ENCODE measurements at regions not wholly inside any gene's neighbourhood (a gene's known extent, or its start where the extent isn't known, plus 50 kb on each side); places are given as distances from the start of the nearest gene placed in this dataset.
A peak's percentile ranks its signal among the peaks of the same experiment; 100 is the strongest.

- H3K27me3 ChIP-seq (ENCODE audit: control insufficient read depth in 4 of 4, insufficient read depth in 4 of 4, low read length in 3 of 4), result peaks cover 0 to 2% (median under 1%) of the 10 kb centered on the region in 4 donors
- no peaks in the 10 kb centered on the region for H3K9me3 ChIP-seq (ENCODE audit: control insufficient read depth in 4 of 4, low read length in 3 of 4)
- TF ChIP-seq REST (IDR thresholded peaks at IDR 0.05), result no peak
- no peak for TF ChIP-seq RAD21 (IDR thresholded peaks at IDR 0.05)
- TF ChIP-seq CTCF (IDR thresholded peaks at IDR 0.05; ENCODE audit: low read depth, low read length, missing input control), result no peak
- TF ChIP-seq GABPA (IDR thresholded peaks at IDR 0.05 in 1 of 2, conservative IDR thresholded peaks at IDR 0.05 in 1 of 2), result no peak
- no peak for TF ChIP-seq YY1 (IDR thresholded peaks at IDR 0.05)
- no peak for DNase-seq (ENCODE audit: low spot score)
- H3K4me3 ChIP-seq (ENCODE audit: low read depth in 1 of 3, low read length in 3 of 3), result no peak overlapping the region
- no peaks in the 10 kb centered on the region for H3K36me3 ChIP-seq (ENCODE audit: control insufficient read depth in 4 of 4, insufficient read depth in 3 of 4, low read depth in 1 of 4, low read length in 3 of 4)
- peak overlapping the region in 1 of 2 donors; percentile 16 for H3K9ac ChIP-seq (ENCODE audit: low read depth in 1 of 2, low read length in 2 of 2)
- H3K4me1 ChIP-seq (ENCODE audit: control insufficient read depth in 4 of 4, insufficient read depth in 4 of 4, low read length in 3 of 4), result no peaks in the 10 kb centered on the region
- no peak overlapping the region for H3K27ac ChIP-seq (ENCODE audit: low read depth in 1 of 2, low read length in 2 of 2)
- WGBS, result 57% methylated on average over 5 of the region's 5 CpGs
Observed at GRCh38 chr5:104237586-104237985, 675.0 kb upstream of the NUDT12 start.

DNA sequence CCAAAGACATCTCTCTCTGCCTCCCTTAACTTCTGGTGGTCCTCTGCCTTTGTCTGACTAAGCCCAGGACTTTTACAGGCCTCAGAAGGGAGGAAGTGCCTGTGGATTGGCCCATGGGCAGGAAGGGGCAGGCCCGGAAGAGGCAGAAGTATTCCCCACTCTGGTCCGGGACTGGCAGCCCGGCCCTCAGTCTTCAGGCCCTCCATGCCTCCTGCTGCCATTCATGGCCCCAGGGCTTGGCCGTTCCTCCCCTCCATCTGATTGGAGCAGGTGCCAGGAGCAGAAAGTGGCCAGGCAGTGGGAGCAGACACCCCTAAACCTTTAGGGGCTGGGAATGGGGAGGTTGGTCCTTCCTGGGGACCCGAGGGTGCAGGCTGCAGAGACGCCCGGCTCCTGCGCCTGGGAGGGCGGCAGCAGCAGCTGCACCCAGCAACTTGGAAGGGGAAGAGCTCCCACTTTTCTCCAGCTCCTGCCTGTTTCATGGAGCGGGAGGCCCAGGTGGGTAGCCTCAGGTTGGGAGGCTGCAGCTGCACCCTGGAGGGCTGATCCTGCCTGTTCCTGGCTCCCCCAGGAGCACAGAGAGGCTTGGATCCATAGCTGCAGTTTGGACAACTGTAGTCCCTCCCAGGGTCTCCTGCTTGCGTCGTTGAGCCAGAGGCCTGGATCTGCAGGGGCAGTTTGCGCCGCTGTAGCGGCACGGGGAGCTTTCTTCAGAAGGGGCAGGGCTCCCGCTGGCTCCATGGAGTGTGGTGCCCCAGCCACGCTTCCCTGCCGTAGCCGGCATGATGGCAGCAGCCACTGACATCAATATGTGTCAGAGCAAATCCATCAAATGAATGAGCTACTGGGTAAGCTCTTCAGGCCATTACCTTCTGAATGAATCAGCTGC, 661.5 kb upstream of the NUDT12 start:
- WGBS, result 94% methylated on average over 20 of the region's 20 CpGs
- peaks cover 0 to 5% (median 0%) of the 10 kb centered on the region in 4 donors for H3K9me3 ChIP-seq (ENCODE audit: control insufficient read depth in 4 of 4, low read length in 3 of 4)
- TF ChIP-seq HNF4G (IDR thresholded peaks at IDR 0.05) (no peak), YY1 (IDR thresholded peaks at IDR 0.05) (no peak), CTCF (IDR thresholded peaks at IDR 0.05; ENCODE audit: low read depth, low read length, missing input control) (no peak), NR2F2 (IDR thresholded peaks at IDR 0.05) (no peak), RXRA (IDR thresholded peaks at IDR 0.05) (no peak), FOXA1 (IDR thresholded peaks at IDR 0.05) (no peak)
- H3K4me3 ChIP-seq (ENCODE audit: low read depth in 1 of 3, low read length in 3 of 3), result no peak overlapping the region
- H3K36me3 ChIP-seq (ENCODE audit: control insufficient read depth in 4 of 4, insufficient read depth in 3 of 4, low read depth in 1 of 4, low read length in 3 of 4), result no peaks in the 10 kb centered on the region
- no peak overlapping the region for H3K27ac ChIP-seq (ENCODE audit: low read depth in 1 of 2, low read length in 2 of 2)
- H3K27me3 ChIP-seq (ENCODE audit: control insufficient read depth in 4 of 4, insufficient read depth in 4 of 4, low read length in 3 of 4), result no peaks in the 10 kb centered on the region
- no peaks in the 10 kb centered on the region for H3K4me1 ChIP-seq (ENCODE audit: control insufficient read depth in 4 of 4, insufficient read depth in 4 of 4, low read length in 3 of 4)
- no peak for DNase-seq (ENCODE audit: low spot score)
- no peak overlapping the region for H3K9ac ChIP-seq (ENCODE audit: low read depth in 1 of 2, low read length in 2 of 2)

All from liver (tissue), 8 donors.